ENCODE measurements at regions not wholly inside any gene's neighbourhood (a gene's known extent, or its start where the extent isn't known, plus 50 kb on each side); places are given as distances from the start of the nearest gene placed in this dataset.

DNA sequence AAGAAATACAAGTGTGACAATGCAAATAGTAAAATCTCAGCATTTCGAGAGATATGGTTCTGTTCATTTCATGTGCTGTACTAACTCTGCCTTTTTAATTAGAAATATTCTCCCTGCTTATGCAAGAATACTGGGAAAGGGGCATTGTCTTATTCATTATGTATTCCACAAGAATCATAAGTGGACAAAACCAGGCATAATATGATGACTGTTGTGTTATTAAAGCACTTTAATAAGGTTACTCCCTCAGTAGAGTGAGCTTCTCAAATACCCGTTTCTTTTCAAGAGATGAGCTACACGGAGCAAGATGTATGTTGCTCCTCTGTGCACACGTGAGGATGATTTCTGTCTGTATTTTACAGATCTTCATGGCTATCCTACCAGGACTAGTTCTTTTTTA, 638.7 kb upstream of the FANCL start:
- no peaks in the 10 kb centered on the region for H3K9me2 ChIP-seq (ENCODE audit: low read depth, low read length)
- no peaks in the 10 kb centered on the region for H3K27me3 ChIP-seq (ENCODE audit: insufficient read depth, low read length)
- no peaks in the 10 kb centered on the region for H3K79me2 ChIP-seq (ENCODE audit: insufficient read depth, low read length)
- no peaks in the 10 kb centered on the region for H3K4me1 ChIP-seq (ENCODE audit: insufficient read depth, low read length, severe bottlenecking)
- H2AFZ ChIP-seq (ENCODE audit: low read length) = no peak overlapping the region
- TF ChIP-seq, protein P1, sequence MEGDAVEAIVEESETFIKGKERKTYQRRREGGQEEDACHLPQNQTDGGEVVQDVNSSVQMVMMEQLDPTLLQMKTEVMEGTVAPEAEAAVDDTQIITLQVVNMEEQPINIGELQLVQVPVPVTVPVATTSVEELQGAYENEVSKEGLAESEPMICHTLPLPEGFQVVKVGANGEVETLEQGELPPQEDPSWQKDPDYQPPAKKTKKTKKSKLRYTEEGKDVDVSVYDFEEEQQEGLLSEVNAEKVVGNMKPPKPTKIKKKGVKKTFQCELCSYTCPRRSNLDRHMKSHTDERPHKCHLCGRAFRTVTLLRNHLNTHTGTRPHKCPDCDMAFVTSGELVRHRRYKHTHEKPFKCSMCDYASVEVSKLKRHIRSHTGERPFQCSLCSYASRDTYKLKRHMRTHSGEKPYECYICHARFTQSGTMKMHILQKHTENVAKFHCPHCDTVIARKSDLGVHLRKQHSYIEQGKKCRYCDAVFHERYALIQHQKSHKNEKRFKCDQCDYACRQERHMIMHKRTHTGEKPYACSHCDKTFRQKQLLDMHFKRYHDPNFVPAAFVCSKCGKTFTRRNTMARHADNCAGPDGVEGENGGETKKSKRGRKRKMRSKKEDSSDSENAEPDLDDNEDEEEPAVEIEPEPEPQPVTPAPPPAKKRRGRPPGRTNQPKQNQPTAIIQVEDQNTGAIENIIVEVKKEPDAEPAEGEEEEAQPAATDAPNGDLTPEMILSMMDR (IDR thresholded peaks at IDR 0.05; ENCODE audit: low read length) = no peak
- no peak for TF ChIP-seq EZH2 (IDR thresholded peaks at IDR 0.05; ENCODE audit: borderline replicate concordance, low read length)
- no peak overlapping the region for H3K9ac ChIP-seq (ENCODE audit: low read length)
- H3K27ac ChIP-seq (ENCODE audit: low read depth, low read length, poor library complexity, severe bottlenecking) = no peak overlapping the region
- no peaks in the 10 kb centered on the region for H3F3A ChIP-seq (ENCODE audit: insufficient read depth, low read length)
- no peak overlapping the region for H3K4me2 ChIP-seq (ENCODE audit: low read length)
- no peaks in the 10 kb centered on the region for H3K36me3 ChIP-seq (ENCODE audit: insufficient read depth, low read length)
- H3K9me3 ChIP-seq (ENCODE audit: low read length) = no peaks in the 10 kb centered on the region
- no peak overlapping the region for H3K4me3 ChIP-seq (ENCODE audit: low read depth, low read length, poor library complexity, severe bottlenecking)
- H4K20me1 ChIP-seq (ENCODE audit: insufficient read depth, low read length) = no peaks in the 10 kb centered on the region

DNA sequence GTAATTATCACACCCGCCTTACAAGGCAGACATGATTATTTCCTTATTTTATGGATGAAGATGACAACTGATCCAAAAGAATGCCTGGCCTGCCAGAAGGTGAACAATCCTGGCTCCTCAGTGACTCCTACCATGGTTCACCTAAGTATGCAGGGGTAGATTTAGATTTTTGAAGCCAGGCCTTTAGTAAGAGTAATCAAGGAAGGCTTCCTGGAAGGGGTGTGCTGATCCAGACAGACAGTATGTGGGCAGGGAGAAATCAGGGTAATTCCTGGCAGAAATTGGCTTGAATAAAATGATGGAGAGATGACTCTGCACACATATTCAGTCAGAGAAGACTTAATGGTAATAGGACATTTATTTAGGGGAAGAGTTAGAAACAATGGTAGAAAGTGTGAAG, 637.7 kb upstream of the FANCL start:
- Histone ChIP-seq H3K27me3 (ENCODE audit: insufficient read depth, low read length) (no peaks in the 10 kb centered on the region), H3K9me3 (ENCODE audit: low read length) (no peaks in the 10 kb centered on the region), H3K79me2 (ENCODE audit: insufficient read depth, low read length) (no peaks in the 10 kb centered on the region), H3K9ac (ENCODE audit: low read length) (no peak overlapping the region), H2AFZ (ENCODE audit: low read length) (no peak overlapping the region), H3K4me2 (ENCODE audit: low read length) (no peak overlapping the region), H3K4me3 (ENCODE audit: low read depth, low read length, poor library complexity, severe bottlenecking) (no peak overlapping the region), H3K4me1 (ENCODE audit: insufficient read depth, low read length, severe bottlenecking) (no peaks in the 10 kb centered on the region), H3F3A (ENCODE audit: insufficient read depth, low read length) (no peaks in the 10 kb centered on the region), H3K27ac (ENCODE audit: low read depth, low read length, poor library complexity, severe bottlenecking) (no peak overlapping the region), H3K9me2 (ENCODE audit: low read depth, low read length) (no peaks in the 10 kb centered on the region), H4K20me1 (ENCODE audit: insufficient read depth, low read length) (no peaks in the 10 kb centered on the region), H3K36me3 (ENCODE audit: insufficient read depth, low read length) (no peaks in the 10 kb centered on the region)
- no peak for TF ChIP-seq EZH2 (IDR thresholded peaks at IDR 0.05; ENCODE audit: borderline replicate concordance, low read length)
- TF ChIP-seq, protein P1 (IDR thresholded peaks at IDR 0.05; ENCODE audit: low read length) = no peak

DNA sequence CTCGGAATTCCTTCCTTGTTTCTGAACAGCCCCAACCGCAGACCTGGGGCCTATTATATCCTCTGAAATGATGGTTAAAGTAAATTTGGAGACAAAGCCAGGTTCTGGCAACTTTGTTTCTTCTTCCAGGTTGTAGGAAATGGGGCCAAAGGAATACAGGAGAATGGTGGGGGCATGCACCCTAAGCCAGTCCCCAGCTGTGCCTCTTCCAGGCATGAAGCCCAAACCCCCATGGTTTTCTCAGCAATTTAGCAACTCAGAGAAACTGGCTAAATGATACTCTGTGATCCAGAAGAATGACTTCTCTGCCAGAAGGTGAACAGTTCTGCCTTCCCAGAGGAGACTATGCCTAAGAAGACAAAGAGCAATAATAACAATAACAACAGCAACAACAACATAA, 635.0 kb upstream of the FANCL start:
- Histone ChIP-seq H3K9me2 (ENCODE audit: low read depth, low read length) (no peaks in the 10 kb centered on the region), H3K27me3 (ENCODE audit: insufficient read depth, low read length) (no peaks in the 10 kb centered on the region), H3F3A (ENCODE audit: insufficient read depth, low read length) (no peaks in the 10 kb centered on the region), H3K4me3 (ENCODE audit: low read depth, low read length, poor library complexity, severe bottlenecking) (no peak overlapping the region), H3K36me3 (ENCODE audit: insufficient read depth, low read length) (no peaks in the 10 kb centered on the region), H3K4me2 (ENCODE audit: low read length) (no peak overlapping the region), H3K9ac (ENCODE audit: low read length) (no peak overlapping the region), H4K20me1 (ENCODE audit: insufficient read depth, low read length) (no peaks in the 10 kb centered on the region), H3K79me2 (ENCODE audit: insufficient read depth, low read length) (no peaks in the 10 kb centered on the region), H3K27ac (ENCODE audit: low read depth, low read length, poor library complexity, severe bottlenecking) (no peak overlapping the region), H3K9me3 (ENCODE audit: low read length) (no peaks in the 10 kb centered on the region), H3K4me1 (ENCODE audit: insufficient read depth, low read length, severe bottlenecking) (no peaks in the 10 kb centered on the region), H2AFZ (ENCODE audit: low read length) (no peak overlapping the region)
- TF ChIP-seq, protein P1 (IDR thresholded peaks at IDR 0.05; ENCODE audit: low read length) = no peak
- TF ChIP-seq EZH2 (IDR thresholded peaks at IDR 0.05; ENCODE audit: borderline replicate concordance, low read length) = no peak

Data from OCI-LY1 (cell line).